Cardiac muscle cell (in vitro differentiated cells and primary cell): ENCODE measurements at regions not wholly inside any gene's neighbourhood (a gene's known extent, or its start where the extent isn't known, plus 50 kb on each side); places are given as distances from the start of the nearest gene placed in this dataset.

Source experiments
- DNase-seq, 2 donors: peaks; one replicate each; pipeline versions ENCODE4 v3.0.0 to v3.0.0-alpha.2; 2010 to 2017; ENCODE audit warnings: low read depth in 1 of 2, low spot score in 1 of 2
- H3K27ac ChIP-seq: fragments of 200-600 bp; sonication (generic); 2 replicates; pipeline ENCODE4 v1.5.1; 2016
- H3K27me3 ChIP-seq: fragments of 200-600 bp; sonication (generic); 2 replicates; pipeline ENCODE4 v1.6.0; 2016; ENCODE audit warnings: control low read depth
- H3K36me3 ChIP-seq: fragments of 200-600 bp; sonication (generic); 2 replicates; pipeline ENCODE4 v1.5.1; 2016; ENCODE audit warnings: control low read depth
- H3K4me1 ChIP-seq: fragments of 200-600 bp; sonication (generic); 2 replicates; pipeline ENCODE4 v1.8.1; 2017; ENCODE audit warnings: low read depth, mild to moderate bottlenecking, mixed run types
- H3K4me3 ChIP-seq: fragments of 200-600 bp; sonication (generic); 2 replicates; pipeline ENCODE4 v1.5.1; 2016; ENCODE audit warnings: mild to moderate bottlenecking
- H3K9me3 ChIP-seq: fragments of 200-600 bp; sonication (generic); 2 replicates; pipeline ENCODE4 v1.5.1; 2017; ENCODE audit warnings: low read depth, mild to moderate bottlenecking, control low read depth
- CTCF ChIP-seq: IDR thresholded peaks from 2 replicates; pipeline ENCODE4 v1.5.1; 2012; ENCODE audit warnings: low read depth, mild to moderate bottlenecking, low read length

DNA sequence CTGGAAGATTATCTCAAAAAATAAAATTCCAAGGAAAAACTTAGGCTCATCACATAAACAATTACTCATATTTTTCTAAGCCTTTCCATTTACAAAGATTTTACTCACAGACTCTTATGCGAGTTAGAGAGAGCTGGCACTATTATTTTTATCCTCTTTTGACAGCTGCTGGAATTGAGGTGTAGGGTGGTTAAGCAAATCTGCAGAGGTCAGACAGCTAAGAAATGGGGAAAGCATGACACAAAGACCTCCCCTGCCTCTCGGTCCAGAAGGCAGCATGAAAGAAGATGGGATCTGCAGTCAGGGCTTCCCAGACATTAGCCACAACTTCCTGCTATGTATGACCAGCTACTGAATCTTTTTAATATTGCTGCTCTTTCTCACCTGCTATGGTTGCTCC, 89.9 kb upstream of the CPEB2 start:
- Histone ChIP-seq H3K27me3 (no peaks in the 10 kb centered on the region), H3K4me3 (no peak overlapping the region), H3K27ac (no peak overlapping the region), H3K9me3 (no peaks in the 10 kb centered on the region), H3K4me1 (no peaks in the 10 kb centered on the region), H3K36me3 (no peaks in the 10 kb centered on the region)
- DNase-seq = no peak
- TF ChIP-seq CTCF = no peak

DNA sequence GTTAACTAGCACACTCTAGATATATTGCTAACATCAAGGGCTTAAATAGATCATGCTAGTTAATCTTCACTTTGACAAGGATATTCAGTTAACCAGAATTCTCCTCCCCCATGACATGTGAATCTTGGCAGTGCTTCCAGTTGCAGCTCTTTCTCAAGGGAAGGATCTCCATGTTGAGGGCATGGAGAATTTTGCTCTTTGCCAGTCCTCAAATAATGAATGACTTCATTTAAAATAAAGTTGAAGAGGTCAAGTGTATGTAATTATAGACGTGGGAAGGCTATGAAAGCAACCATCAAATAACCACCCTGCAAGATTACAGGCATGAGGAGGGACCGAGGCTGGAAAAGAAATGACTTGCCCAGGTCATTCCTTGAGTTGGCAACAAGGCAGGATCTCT, 87.3 kb upstream of the CPEB2 start:
- DNase-seq = no peak
- no peak for TF ChIP-seq CTCF
- Histone ChIP-seq H3K36me3 (no peaks in the 10 kb centered on the region), H3K4me1 (no peaks in the 10 kb centered on the region), H3K9me3 (no peaks in the 10 kb centered on the region), H3K27ac (no peak overlapping the region), H3K27me3 (no peaks in the 10 kb centered on the region), H3K4me3 (no peak overlapping the region)

GRCh38 chr4:14916554-14917297, 85.6 kb upstream of the CPEB2 start:
- TF ChIP-seq CTCF = no peak
- no peaks in the 10 kb centered on the region for H3K9me3 ChIP-seq
- H3K27me3 ChIP-seq = no peaks in the 10 kb centered on the region
- no peak overlapping the region for H3K27ac ChIP-seq
- H3K4me3 ChIP-seq = no peak overlapping the region
- H3K4me1 ChIP-seq = no peaks in the 10 kb centered on the region
- peak in 1 of 2 donors; percentile 69 for DNase-seq
- no peaks in the 10 kb centered on the region for H3K36me3 ChIP-seq

DNA sequence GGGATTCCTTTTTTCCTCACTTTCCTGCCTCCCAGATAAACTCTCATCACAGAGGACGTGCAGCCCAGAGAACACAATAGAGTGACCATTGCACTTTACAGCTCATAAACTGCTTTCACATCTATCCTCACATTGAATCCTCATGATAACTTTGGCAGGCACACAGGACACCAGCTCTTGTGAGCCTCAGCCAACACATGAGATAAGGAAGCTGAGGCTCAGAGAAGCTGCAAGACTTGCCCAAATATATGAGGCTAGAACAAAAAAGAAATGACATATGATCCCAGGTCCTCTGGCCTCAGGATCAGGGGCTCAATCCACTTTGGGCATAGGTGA, 85.0 kb upstream of the CPEB2 start:
- Histone ChIP-seq H3K4me1 (no peaks in the 10 kb centered on the region), H3K27me3 (no peaks in the 10 kb centered on the region), H3K4me3 (no peak overlapping the region), H3K27ac (no peak overlapping the region), H3K9me3 (no peaks in the 10 kb centered on the region), H3K36me3 (no peaks in the 10 kb centered on the region)
- DNase-seq = no peak
- no peak for TF ChIP-seq CTCF

DNA sequence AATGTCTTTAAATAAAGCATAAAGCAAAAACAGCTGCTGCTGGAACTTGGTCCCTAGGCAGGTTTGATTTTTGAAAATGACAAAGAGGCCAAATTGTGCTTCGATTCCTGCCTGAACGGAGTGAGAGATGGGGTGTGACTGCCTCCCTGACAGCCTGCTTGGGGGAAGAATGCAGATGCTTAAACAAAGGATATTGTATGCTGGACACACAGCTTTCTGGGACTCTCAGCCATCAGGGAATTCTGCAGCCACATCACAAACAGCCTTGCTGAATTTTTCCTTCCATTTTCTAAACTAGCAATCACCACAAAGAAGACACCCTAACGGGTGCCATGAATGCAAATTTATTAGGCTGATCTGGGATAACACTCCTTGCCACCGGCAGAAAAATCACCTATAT, 83.9 kb upstream of the CPEB2 start:
- H3K9me3 ChIP-seq = no peaks in the 10 kb centered on the region
- no peaks in the 10 kb centered on the region for H3K36me3 ChIP-seq
- H3K27me3 ChIP-seq = no peaks in the 10 kb centered on the region
- TF ChIP-seq CTCF = no peak
- DNase-seq = no peak
- no peak overlapping the region for H3K27ac ChIP-seq
- no peaks in the 10 kb centered on the region for H3K4me1 ChIP-seq
- H3K4me3 ChIP-seq = no peak overlapping the region
